ENCODE measurements at regions not wholly inside any gene's neighbourhood (a gene's known extent, or its start where the extent isn't known, plus 50 kb on each side); places are given as distances from the start of the nearest gene placed in this dataset.

DNA sequence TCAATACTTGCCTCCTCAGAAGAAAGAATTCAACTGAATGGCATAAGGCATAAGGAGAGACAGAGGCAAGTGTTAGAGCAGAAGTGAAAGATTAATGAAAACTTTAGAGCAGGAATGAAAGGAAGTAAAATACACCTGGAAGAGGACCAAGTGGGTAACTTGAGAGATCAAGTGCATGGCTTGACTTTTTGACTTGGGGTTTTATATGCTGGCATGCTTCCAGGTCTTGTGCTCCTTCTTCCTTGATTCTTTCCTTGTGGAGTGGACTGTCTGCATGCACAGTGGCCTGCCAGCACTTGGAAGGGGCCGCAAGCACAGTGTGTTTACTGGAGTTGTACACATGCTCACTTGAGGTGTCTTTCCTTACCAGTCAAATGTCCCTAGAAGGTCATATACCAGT is 222.1 kb upstream of the UFL1 start:
- H3K4me3 ChIP-seq (ENCODE audit: low read depth in 2 of 2, low read length in 2 of 2) = no peak overlapping the region
- no peak overlapping the region for H3K27ac ChIP-seq (ENCODE audit: low read length)
- intact Hi-C loops (cut with micrococcal nuclease; ENCODE audit: unreplicated experiment) = no loop called here
- BruUV-seq (replicated peaks) = no TSS peak
- H3K4me1 ChIP-seq (ENCODE audit: control insufficient read depth, insufficient read depth, low read length) = no peaks in the 10 kb centered on the region
- no peaks in the 10 kb centered on the region for H3K9me3 ChIP-seq (ENCODE audit: control insufficient read depth, insufficient read depth, low read depth, low read length)
- DNase-seq (ENCODE audit: low read depth, low spot score) (no peak), ATAC-seq (no peak)
- in situ Hi-C loops (cut with HindIII; ENCODE audit: low pct_unique_long_range_greater_than_20kb, low sequenced_read_pairs) = no loop called here
- ChIA-PET CTCF (no interaction called here), POLR2A (no interaction called here)
- no peaks in the 10 kb centered on the region for H3K36me3 ChIP-seq (ENCODE audit: control insufficient read depth, insufficient read depth, low read length)
- TF ChIP-seq SIN3A (IDR thresholded peaks at IDR 0.05; ENCODE audit: borderline replicate concordance, insufficient read depth, low read depth, low read length) (no peak), TCF7L2 (IDR thresholded peaks at IDR 0.05; ENCODE audit: low read depth, low read length) (no peak), POLR2AphosphoS5 (IDR thresholded peaks at IDR 0.05; ENCODE audit: low read depth, low read length) (no peak)
- TF ChIP-seq, protein P1, sequence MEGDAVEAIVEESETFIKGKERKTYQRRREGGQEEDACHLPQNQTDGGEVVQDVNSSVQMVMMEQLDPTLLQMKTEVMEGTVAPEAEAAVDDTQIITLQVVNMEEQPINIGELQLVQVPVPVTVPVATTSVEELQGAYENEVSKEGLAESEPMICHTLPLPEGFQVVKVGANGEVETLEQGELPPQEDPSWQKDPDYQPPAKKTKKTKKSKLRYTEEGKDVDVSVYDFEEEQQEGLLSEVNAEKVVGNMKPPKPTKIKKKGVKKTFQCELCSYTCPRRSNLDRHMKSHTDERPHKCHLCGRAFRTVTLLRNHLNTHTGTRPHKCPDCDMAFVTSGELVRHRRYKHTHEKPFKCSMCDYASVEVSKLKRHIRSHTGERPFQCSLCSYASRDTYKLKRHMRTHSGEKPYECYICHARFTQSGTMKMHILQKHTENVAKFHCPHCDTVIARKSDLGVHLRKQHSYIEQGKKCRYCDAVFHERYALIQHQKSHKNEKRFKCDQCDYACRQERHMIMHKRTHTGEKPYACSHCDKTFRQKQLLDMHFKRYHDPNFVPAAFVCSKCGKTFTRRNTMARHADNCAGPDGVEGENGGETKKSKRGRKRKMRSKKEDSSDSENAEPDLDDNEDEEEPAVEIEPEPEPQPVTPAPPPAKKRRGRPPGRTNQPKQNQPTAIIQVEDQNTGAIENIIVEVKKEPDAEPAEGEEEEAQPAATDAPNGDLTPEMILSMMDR (IDR thresholded peaks at IDR 0.05) = no peak
- TF ChIP-seq, protein P2, sequence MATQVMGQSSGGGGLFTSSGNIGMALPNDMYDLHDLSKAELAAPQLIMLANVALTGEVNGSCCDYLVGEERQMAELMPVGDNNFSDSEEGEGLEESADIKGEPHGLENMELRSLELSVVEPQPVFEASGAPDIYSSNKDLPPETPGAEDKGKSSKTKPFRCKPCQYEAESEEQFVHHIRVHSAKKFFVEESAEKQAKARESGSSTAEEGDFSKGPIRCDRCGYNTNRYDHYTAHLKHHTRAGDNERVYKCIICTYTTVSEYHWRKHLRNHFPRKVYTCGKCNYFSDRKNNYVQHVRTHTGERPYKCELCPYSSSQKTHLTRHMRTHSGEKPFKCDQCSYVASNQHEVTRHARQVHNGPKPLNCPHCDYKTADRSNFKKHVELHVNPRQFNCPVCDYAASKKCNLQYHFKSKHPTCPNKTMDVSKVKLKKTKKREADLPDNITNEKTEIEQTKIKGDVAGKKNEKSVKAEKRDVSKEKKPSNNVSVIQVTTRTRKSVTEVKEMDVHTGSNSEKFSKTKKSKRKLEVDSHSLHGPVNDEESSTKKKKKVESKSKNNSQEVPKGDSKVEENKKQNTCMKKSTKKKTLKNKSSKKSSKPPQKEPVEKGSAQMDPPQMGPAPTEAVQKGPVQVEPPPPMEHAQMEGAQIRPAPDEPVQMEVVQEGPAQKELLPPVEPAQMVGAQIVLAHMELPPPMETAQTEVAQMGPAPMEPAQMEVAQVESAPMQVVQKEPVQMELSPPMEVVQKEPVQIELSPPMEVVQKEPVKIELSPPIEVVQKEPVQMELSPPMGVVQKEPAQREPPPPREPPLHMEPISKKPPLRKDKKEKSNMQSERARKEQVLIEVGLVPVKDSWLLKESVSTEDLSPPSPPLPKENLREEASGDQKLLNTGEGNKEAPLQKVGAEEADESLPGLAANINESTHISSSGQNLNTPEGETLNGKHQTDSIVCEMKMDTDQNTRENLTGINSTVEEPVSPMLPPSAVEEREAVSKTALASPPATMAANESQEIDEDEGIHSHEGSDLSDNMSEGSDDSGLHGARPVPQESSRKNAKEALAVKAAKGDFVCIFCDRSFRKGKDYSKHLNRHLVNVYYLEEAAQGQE (IDR thresholded peaks at IDR 0.05; ENCODE audit: insufficient read depth in 1 of 2, low read depth in 2 of 2, low read length in 1 of 2) = no peak
- no peaks in the 10 kb centered on the region for H3K27me3 ChIP-seq (ENCODE audit: control insufficient read depth, insufficient read depth, low read length)

DNA sequence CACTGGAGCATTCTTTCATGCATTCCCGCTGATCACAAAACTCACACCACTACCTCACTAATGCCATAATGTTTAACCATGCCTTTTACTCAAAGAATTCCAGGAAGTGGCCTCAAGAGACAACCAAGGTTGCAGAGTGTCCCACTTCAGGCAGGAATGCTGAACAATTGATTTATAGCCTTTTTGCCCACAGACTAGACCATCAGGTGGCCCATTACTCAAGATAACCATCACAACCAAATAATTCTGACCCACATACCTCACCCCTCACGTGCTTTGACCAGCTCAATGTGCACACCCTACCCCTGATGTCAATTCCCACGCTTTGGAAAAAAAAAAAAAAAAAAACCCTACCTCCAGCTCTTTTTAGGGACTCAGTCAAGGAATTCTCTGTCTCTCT is 220.6 kb upstream of the UFL1 start:
- no peaks in the 10 kb centered on the region for H3K9me3 ChIP-seq (ENCODE audit: control insufficient read depth, insufficient read depth, low read depth, low read length)
- no peak overlapping the region for H3K27ac ChIP-seq (ENCODE audit: low read length)
- in situ Hi-C loops (cut with HindIII; ENCODE audit: low pct_unique_long_range_greater_than_20kb, low sequenced_read_pairs) (no loop called here), intact Hi-C loops (cut with micrococcal nuclease; ENCODE audit: unreplicated experiment) (no loop called here)
- POLR2A ChIA-PET = no interaction called here
- no TSS peak for BruUV-seq (replicated peaks)
- H3K4me3 ChIP-seq (ENCODE audit: low read depth in 2 of 2, low read length in 2 of 2) = no peak overlapping the region
- no peak for DNase-seq (ENCODE audit: low read depth, low spot score)
- H3K36me3 ChIP-seq (ENCODE audit: control insufficient read depth, insufficient read depth, low read length) = no peaks in the 10 kb centered on the region
- ATAC-seq = no peak
- H3K4me1 ChIP-seq (ENCODE audit: control insufficient read depth, insufficient read depth, low read length) = peaks cover 4% of the 10 kb centered on the region; the same call in 1 of the 2 replicates
- H3K27me3 ChIP-seq (ENCODE audit: control insufficient read depth, insufficient read depth, low read length) = no peaks in the 10 kb centered on the region
- TF ChIP-seq POLR2AphosphoS5 (IDR thresholded peaks at IDR 0.05; ENCODE audit: low read depth, low read length) (no peak), TCF7L2 (IDR thresholded peaks at IDR 0.05; ENCODE audit: low read depth, low read length) (no peak), SIN3A (IDR thresholded peaks at IDR 0.05; ENCODE audit: borderline replicate concordance, insufficient read depth, low read depth, low read length) (no peak)
- TF ChIP-seq, protein P1 (IDR thresholded peaks at IDR 0.05) = no peak
- TF ChIP-seq, protein P2 (IDR thresholded peaks at IDR 0.05; ENCODE audit: insufficient read depth in 1 of 2, low read depth in 2 of 2, low read length in 1 of 2) = no peak
- CTCF ChIA-PET = interaction anchor here (0.6 kb wide), 1 partner anchor 496 kb away, joined by 5 read pairs; no protein-coding TSS in a partner anchor

Data from Panc1 (cell line).